SW480 (cell line): ENCODE measurements at regions not wholly inside any gene's neighbourhood (a gene's known extent, or its start where the extent isn't known, plus 50 kb on each side); places are given as distances from the start of the nearest gene placed in this dataset.
"Not testable (repeated sequence)": the region's sequence is repeated elsewhere in the genome, so short reads cannot be mapped to it uniquely, and the experiment has no call there.

Experiments
- DNase-seq: peaks from one replicate; pipeline ENCODE4 v3.0.0-alpha.2; 2016; ENCODE audit warnings: low spot score

DNA sequence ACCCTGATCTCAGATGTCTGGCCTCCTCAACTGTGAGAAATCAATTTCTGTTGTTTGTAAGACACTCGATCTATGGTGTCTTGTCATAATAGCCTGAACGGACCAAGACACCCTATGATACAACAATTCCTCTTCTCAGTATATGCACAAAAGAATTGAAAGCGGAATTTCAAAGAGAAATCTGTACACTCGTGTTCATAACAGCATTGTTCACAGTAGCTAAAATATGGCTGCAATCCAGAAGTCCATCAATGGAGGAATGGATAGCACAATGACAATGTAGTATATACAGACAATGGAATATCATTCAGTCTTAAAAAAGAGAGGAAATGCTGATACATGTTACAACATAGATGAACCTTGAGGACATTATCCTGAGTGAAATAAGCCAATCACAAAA lies 354.6 kb downstream of the SFMBT2 start:
- DNase-seq, result no peak

DNA sequence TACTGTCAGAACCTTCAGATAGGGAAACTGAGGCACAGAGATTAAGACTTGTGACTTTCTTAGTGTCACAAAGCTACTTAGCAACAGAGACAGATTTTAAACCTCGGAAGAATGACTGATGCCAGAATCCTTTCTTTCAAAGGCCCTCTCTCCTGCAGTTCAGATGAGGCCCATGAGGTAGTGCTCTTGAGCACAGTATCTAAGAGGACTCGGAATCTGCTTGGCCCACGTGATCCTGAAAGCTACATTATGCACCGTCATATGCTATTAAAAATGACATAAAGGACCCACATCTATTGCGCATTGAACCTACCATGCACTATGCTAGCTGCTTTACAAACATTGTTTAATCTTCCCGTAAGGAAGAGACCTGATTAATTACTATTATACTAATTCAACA lies 355.9 kb downstream of the SFMBT2 start:
- no peak for DNase-seq

DNA sequence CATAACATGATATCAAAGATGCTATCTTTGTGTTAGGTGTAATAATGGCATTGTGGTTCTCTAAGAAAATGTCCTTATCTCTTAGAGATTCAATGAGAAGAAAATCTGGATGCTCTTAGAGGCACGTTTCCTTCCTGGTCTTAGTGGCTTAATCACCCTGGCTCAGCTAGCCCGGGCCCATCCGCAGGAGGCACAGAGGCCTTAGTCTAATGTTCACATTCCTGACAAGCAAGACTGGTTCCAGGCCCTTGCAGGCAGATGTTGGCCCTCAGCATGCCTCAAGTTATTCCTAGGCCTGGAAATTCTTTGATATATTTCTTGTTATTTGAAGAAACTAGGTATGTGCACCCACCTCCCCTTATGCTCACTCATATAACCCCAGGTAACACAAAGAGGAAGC lies 357.6 kb downstream of the SFMBT2 start:
- DNase-seq, result no peak

DNA sequence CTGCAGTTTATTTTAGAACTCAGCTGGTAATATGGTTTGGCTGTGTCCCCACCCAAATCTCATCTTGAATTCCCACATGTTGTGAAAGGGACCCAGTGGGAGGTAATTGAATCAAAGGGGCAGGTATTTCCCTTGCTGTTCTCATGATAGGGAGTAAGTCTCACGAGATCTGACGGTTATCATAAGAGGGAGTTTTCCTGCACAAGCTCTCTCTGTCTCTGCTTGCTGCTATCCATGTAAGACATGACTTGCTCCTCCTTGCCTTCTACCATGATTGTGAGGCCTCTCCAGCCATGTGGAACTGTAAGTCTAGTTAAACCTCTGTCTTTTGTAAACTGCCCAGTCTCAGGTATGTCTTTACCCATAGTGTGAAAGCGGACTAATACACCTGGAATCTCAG lies 360.8 kb downstream of the SFMBT2 start:
- not testable (repeated sequence) for DNase-seq

DNA sequence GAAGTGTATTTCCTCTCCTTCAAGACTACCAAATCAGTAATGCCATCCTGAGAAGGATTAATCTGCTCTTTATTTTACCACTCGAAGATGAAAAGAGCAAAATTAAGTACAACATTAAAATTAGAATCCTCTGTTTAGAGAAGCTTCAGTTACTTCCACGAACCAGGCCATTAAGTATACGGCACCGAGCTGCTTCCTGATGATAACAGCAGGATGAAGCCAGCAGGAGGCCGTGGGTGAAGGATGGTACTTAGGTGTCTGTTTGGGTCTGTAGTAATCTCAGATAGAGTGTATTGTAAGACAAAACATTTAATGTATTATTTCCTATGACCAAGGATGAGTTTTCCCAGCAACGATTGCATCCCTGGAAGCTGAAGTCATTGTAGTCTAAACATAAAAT lies 362.8 kb downstream of the SFMBT2 start:
- no peak for DNase-seq

DNA sequence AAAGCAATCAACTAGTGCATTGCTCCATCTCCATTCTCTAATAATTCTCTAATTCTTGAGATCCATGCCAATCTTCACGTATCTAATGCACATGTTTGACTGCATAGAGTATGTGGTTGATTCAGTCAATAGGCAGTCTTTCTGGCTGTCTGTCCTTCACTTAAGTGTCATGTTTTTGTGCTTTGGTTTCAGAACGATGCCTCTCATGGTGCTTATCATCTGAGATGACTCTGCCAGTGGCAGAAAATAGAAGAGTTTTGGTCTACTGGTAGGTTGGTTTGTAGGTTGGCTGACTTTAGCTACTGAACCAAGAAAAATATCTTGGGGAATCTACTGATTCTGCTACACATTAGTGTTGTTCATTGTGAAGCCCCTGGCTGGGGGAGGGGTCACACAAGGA lies 364.2 kb downstream of the SFMBT2 start:
- DNase-seq, result no peak

DNA sequence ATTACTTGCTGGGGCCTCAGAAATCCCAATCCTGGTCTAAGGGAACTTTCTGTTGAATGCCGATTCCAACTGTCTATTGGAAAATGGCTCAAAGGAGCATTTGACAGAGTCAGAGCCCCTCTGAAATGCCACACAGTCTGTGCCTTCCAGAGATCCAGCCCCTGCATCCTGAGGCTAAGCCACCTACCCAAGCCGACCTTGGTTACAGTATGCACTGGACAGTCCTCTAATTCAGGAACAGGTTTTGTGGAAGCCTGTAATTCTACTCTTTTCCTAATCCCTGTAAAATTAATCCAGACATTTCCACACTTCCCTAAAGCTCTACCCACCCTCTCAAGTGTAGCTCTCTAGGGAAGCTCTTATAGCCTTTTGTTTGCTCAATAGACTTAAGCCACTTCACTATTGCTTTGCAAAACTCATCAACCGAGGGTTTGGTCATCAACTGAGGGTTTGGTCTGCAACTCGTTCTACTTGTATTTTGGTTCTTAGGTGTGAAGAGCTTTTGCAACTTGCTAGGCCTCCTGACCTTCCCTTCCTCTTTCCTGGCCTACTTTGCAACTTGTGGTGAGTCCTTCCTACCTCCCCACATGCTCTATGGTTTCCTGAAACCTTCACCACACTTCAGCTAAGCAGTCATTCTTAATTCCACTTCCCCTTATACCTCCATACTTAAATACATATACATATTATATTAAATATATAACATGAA lies 364.8 kb downstream of the SFMBT2 start:
- no peak for DNase-seq

DNA sequence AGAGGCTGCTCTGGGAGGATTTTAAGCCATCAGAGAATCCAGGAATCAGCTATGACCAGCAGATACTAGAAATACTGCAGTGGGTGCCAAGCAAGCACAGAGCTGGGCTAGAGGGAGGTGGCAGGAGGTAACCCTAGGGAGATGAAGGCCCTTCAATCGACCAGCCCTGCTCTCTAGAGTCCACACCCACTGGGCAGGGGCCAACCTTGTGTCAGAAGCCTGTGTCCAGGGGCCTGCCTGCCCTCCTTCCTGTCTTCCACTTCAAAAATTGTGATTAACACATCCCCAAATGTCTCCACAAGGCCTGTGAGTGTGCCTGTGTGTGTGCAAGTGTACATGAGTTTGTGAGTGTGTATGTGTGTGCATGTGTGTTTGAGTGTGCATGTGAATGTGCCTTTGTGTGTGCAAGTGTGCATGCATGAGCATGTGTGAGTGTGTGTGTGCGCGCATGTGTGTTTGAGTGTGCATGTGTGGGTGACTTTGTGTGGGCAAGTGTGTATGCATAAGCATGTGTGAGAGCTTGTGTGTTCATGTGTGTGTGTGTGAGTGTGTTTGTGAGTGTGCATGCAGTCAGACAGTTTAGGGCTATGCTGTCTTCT lies 367.7 kb downstream of the SFMBT2 start:
- DNase-seq, result no peak

DNA sequence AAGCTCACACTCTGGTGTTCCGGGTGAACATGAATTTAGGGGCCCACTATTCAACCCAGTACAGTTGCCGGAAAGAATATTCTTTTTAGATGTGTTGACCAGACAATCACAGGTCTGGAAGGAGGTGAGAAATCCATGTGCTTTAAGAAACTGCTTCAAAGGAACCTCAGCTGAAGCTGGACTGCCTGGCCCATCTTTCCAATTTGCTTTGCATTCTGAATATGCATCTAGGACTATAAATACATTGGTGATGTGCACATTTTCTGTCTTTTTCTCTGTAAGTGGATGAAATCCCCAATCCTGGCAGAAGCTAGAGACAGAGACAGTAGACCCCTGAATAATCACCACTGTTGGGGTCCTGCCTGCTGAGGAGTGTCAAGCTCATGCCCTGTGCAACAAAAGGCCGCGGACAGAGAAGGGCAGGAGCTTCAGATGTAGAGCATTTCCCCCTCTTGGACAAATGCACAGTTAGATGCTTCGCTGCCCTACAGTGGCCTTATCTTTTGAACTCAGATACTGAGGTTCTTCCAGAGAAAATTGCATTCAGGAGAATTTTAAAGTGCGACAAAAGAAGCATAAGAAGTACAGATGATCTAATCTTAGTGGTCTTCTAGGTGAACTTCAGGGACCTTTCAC lies 368.3 kb downstream of the SFMBT2 start:
- no peak for DNase-seq

DNA sequence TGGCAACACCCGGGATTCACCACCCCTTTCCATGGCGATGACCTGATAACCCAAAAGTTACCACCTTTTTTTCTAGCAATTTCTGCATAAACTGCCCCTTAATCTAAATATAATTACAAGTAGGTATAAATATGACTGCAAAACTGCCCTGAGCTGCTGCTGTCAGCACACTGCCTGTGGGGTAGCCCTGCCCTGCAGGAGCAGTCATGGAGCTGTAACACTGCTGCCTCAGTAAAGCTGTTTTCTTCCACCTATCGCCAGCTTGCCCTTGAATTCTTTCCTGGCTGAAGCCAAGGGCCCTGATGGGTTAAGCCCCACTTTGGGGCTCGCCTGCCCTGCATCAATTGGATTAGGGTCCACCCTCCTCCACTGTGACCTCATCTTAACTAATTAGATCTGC lies 368.8 kb downstream of the SFMBT2 start:
- DNase-seq, result no peak

DNA sequence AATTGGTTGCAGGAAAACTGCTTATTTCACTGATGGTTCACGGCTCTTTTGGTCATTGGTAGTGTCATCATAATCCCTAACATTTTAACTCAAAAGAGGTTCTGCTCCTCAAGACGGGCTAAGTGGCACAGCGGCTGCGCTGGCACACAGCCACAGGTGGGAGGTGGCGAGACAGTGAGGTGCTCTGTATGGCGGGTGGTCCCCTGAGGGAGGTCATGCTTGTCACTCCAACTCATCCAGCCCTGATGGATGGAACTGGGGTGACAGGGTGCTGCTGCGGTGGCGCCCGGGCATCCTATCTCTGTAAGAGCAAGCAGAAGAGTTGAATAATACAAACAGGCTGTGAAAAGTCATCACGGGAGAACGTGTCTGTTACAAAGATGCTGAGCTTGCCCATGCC lies 370.2 kb downstream of the SFMBT2 start:
- DNase-seq, result no peak

DNA sequence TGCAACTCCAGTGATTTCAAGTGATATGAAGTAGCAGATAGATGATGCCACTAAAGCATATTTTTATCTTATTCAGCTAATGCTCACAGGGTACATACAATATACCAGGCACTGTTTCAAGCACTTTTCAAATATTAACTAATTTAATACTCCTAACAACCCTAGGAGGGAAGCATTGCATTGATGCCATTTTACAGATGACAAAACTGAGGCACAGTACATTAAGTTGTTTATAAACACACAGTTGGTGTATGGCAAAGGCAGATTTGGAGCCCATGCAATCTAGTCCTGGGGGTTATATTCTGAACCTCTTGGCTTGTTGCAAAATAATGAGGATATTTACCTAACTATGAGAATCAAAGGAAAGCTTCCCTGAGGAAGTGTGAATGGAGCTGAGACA lies 371.0 kb downstream of the SFMBT2 start:
- DNase-seq, result no peak

DNA sequence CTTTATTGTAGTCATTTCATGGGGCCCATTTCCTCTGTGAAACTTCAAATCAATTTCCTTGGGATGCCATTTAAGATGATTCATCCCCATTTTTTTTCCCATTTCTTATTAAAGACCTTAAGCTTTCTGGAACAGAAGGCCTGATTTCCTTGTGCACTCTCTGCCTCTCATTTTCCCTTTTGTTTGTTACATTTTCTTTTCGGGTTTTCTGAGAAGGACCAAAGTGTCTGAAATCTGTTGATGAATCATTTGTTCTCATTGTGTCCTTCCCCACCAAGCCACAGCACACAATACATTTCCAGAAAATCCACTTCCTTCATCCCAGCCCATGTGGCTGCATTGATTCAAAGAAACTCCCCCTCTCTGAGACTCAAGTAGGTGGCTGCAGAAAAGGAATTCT lies 372.4 kb downstream of the SFMBT2 start:
- DNase-seq, result no peak

DNA sequence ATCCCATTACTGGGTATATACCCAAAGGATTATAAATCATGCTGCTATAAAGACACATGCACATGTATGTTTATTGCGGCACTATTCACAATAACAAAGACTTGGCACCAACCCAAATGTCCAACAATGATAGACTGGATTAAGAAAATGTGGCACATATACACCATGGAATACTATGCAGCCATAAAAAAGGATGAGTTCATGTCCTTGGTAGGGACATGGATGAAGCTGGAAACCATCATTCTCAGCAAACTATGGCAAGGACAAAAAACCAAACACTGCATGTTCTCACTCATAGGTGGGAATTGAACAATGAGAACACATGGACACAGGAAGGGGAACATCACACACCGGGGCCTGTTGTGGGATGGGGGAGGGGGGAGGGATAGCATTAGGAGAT lies 373.4 kb downstream of the SFMBT2 start:
- DNase-seq, result not testable (repeated sequence)

DNA sequence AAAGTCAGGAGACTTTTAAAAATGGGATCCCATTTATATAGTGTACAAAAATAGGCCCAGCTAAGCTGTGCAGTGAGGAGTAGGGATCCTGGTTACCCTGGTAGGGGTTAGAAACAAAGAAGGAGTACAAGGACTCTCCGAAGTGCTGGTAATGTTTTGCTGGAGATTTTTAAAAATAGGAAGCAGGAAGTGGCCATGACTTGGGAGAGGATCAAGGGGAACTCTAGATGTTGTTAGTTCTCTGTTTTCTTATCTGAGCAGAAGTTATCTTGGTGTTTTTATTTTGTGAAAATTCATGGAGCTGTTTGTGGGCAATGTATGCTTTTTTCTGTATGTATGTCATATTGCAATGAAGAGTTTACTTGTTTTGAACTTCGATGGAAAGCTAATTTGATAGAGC lies 373.9 kb downstream of the SFMBT2 start:
- no peak for DNase-seq

DNA sequence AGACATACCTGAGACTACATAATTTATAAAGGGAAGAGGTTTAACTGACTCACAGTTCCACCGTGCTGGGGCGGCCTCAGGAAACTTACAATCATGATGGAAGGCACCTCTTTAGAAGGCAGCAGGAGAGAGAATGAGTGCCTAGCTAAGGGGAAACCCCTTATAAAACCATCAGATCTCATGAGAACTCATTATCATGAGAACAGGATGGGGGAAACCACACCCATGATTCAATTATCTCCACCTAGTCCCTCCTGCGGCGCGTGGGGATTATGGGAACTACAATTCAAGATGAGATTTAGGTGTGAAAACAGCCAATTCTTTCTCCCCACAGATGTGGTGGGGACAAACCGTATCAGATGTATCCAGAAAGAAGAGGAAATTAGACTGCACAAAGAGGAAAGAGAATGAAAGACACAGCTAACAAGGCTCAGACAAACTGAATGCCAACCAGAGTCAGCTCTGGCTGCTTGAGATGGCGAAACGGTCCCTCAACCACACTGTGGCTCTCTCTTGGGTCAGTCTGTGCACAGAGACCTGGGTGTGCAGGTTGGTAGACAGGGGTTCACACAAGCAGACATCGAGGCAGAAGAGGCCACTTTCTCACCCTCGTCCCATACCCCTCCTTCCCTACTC lies 375.6 kb downstream of the SFMBT2 start:
- no peak for DNase-seq

DNA sequence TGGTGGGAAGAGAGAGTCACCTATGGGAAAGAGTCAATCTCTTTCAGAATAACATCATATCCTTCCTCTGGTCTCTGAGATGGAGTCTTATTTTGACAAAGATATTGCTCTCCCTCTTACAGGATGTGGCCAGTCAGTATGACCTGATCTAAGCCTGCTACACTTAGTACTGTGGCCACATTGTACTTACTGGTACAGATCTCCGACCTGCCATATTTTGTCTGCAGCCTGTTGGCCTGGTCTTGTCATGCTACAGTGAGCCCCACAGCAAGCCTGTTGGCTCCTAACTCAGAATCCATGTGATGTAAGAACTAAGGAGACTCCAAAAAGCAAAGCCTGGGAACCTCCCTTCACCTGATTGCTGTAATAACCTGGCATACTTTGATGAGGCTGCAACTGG lies 377.8 kb downstream of the SFMBT2 start:
- DNase-seq, result no peak

DNA sequence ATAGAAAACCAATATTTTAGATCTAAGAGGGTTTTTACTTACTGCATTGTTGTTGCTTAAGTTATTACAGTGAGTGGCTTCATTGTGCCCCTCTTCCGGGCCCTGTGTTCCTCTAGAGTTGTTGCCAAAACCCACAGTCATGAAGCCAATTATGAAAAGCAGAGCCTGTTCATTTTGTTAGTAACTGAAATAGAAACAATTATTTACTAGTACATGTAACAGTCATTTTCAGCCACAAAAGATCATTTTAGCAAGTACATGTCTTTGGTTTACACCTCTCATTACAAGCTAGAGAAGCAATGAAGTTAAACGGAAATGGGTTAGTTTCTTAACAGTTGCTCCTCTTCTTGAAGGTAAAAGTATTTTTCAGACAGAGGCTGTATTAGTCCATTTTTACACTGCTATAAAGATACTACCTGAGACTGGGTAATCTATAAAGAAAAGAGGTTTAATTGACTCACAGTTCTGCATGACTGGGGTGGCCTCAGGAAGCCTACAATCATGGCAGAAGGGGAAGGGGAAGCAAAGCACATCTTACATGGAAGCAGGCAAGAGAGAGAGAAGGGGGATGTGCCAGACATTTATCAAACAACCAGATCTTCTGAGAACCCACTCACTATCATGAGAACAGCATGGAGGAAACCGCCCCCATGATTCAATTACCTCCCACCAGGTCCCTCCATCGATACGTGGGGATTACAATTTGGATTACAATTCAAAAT lies 380.5 kb downstream of the SFMBT2 start:
- DNase-seq, result no peak

DNA sequence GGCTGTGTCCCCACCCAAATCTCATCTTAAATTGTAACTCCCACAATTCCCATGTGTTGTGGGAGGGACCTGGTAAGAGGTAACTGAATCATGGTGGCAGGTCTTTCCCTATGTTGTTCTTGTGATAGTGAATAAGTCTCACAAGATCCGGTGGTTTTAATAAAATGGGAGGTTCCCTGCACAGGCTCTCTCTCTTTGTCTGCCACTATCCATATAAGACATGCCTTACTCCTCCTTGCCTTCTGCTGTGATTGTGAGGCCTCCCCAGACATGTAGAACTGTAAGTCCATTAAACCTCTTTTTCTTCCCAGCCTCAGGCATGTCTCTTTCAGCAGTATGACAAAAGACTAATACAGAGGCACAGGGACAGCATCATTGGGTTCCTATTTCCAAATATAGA lies 381.2 kb downstream of the SFMBT2 start:
- DNase-seq, result no peak

DNA sequence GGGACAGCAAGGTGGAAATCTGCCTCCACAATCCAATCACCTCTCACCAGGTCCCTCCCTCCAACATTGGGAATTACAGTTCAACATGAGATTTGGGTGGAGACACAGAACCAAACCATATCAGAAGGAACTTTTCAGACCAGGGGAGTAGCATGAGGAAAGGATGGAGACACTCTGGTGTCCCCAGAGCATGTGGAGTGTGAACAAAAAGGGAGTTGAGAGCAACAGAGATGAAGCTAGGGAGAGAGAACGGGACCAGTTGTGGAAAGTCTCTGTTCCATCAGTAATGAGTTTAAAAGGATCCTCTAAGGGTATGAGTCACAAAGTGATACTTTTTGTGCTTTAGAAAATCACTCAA lies 382.0 kb downstream of the SFMBT2 start:
- no peak for DNase-seq

DNA sequence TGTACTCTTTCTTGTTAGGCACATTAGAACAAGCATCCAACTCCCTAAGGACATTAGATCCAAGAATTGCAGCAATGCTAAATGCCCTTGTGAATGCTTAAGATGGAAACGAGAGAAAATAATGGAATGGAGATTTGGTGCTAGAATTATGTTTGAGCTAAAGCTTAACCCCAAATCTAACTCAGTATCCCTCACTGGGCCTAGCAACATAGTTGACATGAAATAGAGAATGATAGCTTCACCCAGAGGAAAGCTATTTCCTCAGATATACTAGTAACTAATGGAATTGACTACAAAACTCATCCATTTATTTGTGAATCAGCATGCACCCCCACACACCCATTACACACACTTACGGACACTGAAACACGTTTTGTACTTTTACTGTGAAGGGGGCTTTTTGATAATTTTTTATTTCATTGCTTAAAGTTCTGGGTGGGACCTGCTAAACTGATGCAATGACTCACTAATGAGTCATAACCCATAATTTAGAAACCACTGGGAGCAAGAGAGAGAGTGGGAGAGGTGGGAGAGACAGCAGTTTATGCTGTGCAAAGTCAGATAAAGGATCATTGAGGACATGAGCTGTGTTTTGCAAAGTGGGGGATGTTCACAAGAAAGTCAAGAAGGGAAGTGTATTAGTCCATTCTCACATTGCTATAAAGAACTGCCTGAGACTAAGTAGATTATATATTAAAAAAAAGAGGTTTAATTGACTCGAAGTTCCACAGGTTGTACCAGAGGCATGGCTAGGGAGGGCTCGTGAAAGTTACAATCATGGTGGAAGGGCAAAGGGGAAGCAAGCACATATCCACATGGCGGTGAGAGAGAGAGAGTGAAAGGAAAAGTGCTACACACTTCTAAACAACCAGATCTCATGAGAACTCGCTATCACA lies 382.7 kb downstream of the SFMBT2 start:
- peak; percentile 9 for DNase-seq
